D341Med (cell line): ENCODE measurements at regions not wholly inside any gene's neighbourhood (a gene's known extent, or its start where the extent isn't known, plus 50 kb on each side); places are given as distances from the start of the nearest gene placed in this dataset.

Experiments
- DNase-seq: peaks from one replicate; pipeline ENCODE4 v3.0.0; 2012; ENCODE audit warnings: low spot score

- no peak for DNase-seq
These were observed 650.4 kb downstream of the LTN1 start for GRCh38 chr21:28342212-28342810.

- no peak for DNase-seq
These were observed 653.3 kb downstream of the LTN1 start for GRCh38 chr21:28339403-28339802.

- no peak for DNase-seq
These were observed 653.9 kb downstream of the LTN1 start for GRCh38 chr21:28338701-28339305.

GRCh38 chr21:28337315-28337714, 655.4 kb downstream of the LTN1 start:
- no peak for DNase-seq

- DNase-seq = no peak
These were observed 656.4 kb downstream of the LTN1 start for GRCh38 chr21:28336314-28336713.

GRCh38 chr21:28334407-28334806, 658.3 kb downstream of the LTN1 start:
- no peak for DNase-seq

- DNase-seq = no peak
These were observed 659.0 kb downstream of the LTN1 start for GRCh38 chr21:28333578-28334075.

- no peak for DNase-seq
These were observed 659.9 kb downstream of the LTN1 start for GRCh38 chr21:28332796-28333195.

- DNase-seq = no peak
These were observed 667.1 kb downstream of the LTN1 start for GRCh38 chr21:28325618-28326017.

GRCh38 chr21:28324690-28325089, 668.0 kb downstream of the LTN1 start:
- DNase-seq = no peak

GRCh38 chr21:28317177-28317950, 675.3 kb downstream of the LTN1 start:
- no peak for DNase-seq

- no peak for DNase-seq
These were observed 681.1 kb downstream of the LTN1 start for GRCh38 chr21:28311411-28312190.

- no peak for DNase-seq
These were observed 682.0 kb downstream of the LTN1 start for GRCh38 chr21:28310711-28311110.

GRCh38 chr21:28310171-28310685, 682.4 kb downstream of the LTN1 start:
- DNase-seq = no peak

GRCh38 chr21:28309596-28309995, 683.1 kb downstream of the LTN1 start:
- DNase-seq = no peak

GRCh38 chr21:28308516-28308915, 684.2 kb downstream of the LTN1 start:
- DNase-seq = no peak

GRCh38 chr21:28299946-28300345, 692.7 kb downstream of the LTN1 start:
- DNase-seq = no peak

GRCh38 chr21:28298251-28298672, 694.4 kb downstream of the LTN1 start:
- DNase-seq = no peak

GRCh38 chr21:28294051-28294450, 698.6 kb downstream of the LTN1 start:
- DNase-seq = no peak

- DNase-seq = no peak
These were observed 708.8 kb downstream of the LTN1 start for GRCh38 chr21:28283641-28284490.

- DNase-seq = no peak
These were observed 709.8 kb downstream of the LTN1 start for GRCh38 chr21:28282833-28283232.
